ENCODE measurements at regions not wholly inside any gene's neighbourhood (a gene's known extent, or its start where the extent isn't known, plus 50 kb on each side); places are given as distances from the start of the nearest gene placed in this dataset.

DNA sequence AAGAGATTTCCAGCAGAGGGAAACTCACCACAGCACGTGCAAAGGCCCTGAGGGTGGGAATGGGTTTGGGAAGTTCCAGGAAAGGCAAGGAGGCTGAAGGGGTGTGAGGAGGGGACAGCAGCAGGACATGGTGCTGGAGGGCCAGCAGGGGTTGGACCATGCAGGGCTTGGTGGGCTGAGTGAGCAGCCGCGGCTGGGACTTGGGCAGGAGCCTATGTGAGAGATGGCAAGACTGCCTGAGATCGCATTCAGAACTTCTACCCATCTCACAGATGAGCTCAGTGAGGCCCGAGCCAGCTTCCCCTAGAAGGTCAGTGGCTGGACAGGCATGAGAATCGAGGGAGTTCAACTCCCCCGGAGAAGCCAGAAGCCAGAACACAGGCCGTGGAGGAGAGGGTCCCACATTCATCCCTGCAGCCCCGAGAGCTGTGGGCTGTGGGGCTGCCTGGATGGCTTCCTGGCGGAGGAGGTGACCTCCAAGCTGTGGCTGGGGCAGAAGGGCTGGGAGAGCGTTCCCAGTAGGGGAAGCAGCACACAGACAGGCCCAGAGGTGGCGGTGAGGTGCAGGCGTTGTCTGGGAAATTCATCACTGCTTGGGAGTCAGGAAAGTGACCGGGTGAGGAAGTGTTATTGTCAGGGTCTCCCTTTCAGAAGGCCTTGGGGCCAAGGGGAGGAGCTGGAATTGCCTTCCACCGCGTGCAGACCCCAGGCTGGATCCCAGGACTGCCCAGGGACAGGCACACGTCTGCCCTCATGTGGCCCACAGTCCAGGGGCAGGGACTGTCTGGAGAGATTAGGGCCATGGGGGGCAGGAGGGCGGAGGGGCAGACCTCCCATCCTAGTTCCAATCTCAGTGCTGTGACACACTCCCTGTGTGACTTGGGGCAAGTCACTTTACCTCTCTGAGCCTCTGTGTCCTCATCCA is 103.8 kb downstream of the CEBPB start:
- TF ChIP-seq, protein P1, sequence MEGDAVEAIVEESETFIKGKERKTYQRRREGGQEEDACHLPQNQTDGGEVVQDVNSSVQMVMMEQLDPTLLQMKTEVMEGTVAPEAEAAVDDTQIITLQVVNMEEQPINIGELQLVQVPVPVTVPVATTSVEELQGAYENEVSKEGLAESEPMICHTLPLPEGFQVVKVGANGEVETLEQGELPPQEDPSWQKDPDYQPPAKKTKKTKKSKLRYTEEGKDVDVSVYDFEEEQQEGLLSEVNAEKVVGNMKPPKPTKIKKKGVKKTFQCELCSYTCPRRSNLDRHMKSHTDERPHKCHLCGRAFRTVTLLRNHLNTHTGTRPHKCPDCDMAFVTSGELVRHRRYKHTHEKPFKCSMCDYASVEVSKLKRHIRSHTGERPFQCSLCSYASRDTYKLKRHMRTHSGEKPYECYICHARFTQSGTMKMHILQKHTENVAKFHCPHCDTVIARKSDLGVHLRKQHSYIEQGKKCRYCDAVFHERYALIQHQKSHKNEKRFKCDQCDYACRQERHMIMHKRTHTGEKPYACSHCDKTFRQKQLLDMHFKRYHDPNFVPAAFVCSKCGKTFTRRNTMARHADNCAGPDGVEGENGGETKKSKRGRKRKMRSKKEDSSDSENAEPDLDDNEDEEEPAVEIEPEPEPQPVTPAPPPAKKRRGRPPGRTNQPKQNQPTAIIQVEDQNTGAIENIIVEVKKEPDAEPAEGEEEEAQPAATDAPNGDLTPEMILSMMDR (IDR thresholded peaks at IDR 0.05), result no peak

DNA sequence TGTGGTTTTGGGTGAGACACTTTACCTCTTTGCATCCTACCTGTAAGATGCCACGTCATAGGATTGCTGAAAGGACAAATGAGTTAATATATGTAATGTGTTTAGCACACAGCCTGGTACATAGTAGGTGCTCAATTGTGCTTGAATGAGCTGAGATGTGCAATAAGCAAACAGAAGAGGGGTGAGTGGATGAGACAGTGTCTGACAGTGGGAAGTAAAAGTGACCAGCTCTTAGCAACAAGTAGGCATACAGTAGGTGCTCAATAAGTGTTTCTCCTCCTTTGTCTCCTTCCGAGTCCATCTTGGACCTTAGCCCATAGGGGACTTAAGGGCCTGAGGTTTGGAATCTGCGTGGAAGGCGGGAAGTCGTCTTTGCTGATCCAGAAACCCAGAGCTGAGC is 104.7 kb downstream of the CEBPB start:
- TF ChIP-seq, protein P1 (IDR thresholded peaks at IDR 0.05), result no peak

DNA sequence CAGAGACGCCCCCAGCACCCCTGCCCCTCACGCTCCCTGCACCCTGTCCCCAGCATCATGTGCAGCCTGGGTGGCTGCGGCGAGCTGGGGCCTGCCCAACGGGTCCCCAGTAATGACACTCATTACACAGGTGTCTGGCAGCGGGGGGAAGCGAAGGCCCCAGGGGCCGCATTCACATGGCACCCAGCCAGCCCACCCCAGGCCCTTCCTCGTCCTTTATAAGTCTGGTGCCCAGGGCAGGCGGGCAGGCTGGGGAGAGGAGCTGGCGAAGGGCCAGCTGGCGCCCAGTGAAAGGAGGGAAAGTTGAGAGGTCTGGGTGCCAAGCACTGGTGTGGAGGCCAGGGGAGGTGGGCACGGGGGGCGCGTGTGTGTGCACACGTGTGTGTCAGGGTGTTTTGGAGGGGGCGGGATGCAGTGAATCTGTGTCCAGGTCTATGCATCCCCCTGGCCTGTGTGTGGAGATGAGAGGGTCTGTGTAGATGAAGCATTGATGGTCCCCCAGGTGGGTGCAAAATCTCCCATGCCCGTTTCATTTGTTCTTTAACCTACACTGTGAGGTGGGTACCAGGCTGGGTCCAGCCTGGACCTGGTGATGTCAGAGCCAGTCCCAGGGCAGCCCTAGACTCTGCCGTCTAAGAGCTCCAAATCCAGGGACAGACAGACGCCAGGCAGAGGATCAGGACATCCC is 105.3 kb downstream of the CEBPB start:
- TF ChIP-seq, protein P1 (IDR thresholded peaks at IDR 0.05), result no peak

DNA sequence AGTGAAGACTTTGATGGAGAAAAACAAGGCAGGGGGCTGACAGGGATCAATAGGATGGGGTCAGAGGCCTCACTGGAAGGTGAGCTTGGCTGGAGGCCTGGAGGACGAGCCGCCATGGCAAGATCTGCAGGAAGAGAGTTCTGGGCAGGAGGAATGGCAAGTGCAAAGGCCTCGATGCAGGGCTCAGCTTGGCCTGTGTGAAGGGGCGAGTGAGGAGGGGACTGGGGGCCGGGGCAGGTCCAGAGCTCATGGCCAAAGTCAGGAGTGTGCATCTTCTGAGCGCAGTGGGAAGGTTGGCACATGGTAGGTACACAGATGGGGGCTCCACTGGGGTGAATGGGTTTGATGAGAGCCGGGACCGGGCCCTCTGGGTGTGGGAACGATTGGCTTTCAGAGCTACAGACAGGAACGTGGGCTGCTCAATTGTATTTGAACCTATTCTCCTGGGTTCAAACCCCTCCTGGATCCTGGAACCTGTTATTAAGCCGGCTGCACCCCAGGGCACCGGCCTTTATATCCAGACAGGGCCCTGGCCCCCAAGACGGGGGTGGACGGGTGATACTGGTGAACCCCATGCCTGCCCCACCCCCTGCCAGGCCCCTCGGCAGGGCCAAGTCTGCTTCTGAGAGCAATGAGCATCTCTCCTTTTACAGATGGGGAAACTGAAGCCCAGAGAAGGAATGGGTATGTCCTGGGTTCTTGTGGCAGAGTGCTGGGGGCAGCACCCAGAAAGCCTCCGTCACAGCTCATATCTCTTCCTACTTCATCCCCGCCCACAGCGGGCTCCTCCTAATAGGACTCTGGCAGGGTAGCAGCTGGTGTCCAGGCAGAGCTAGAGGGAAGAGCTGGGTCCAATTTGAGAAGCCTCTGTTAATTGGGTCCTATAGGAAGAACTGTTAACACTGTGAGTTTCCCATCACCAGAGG is 106.1 kb downstream of the CEBPB start:
- TF ChIP-seq, protein P1 (IDR thresholded peaks at IDR 0.05), result no peak

DNA sequence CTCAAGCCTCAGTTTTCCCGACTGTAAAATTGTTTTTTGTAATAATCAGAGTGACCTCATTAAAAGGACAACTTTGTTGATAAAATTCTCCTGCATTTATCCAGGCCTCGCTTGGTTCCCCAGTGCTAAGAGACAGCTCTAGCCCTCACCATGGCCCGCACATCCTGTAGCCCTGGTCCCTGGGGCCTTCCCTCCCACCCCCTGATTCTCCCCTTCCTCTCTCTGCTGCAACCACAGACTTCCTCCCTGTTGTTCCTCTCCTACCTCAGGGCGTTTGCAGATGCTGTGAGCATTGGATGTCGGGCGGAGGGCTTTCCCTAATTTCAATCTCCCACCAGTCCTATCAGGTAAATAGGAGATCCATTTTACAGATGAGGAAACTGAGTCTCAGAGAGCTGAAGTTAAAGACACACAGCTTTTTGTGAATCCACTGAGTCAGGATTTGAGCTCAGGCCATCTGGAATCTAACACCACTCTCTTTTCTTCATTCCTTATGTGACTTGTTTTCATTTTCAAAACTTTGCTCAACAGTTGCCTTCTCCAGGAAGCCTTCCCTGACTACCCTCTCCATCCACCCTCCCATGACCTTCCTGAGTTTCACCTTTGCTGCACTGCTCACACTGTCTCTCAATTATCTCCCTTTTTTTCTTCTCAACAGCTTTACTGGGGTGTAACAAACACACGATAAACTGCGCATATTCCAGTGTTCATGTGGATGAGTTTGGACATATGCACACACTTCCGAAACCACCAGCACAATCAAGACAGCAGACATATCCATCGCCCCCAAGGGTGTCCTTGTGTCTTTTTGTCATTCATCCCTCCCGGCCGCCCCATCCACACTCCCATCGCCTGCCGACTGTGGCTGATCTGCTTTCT is 107.1 kb downstream of the CEBPB start:
- TF ChIP-seq, protein P1 (IDR thresholded peaks at IDR 0.05), result no peak

DNA sequence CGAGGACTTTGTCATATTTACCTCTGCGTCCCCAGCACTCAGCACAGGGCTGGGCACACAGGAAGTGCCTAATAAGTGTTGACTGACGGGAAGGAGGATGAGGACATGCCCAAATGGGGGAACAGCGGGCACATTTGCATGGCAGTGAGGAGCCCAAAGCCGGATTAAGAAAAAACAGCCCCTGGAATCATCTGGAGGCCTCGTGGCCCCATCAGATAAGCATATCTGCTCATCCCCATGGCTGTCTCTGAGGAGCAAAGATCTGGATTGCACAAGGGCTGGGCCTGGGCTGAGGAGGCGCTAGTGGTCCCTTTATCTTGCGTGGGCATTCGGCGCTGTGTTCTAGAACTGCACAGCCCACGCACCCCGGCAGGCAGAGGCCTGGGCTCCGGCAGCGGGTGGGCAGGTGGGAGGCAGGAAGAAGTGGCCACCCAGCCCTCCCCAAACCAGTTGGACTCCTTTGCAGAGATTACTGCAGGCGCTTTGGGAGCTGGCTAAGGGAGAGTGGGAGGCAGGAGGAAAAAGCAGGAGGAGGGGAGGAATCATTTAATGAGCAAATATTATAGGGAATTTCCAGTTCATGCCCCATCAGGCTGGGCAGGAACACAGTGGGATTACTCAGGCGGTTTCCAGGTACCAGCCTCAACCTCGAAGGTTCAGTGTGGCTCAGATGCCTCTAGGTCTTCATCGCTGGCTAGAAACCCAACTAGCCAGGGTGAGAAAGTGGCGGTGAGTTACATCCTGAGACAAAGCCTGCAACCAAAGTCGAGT is 108.1 kb downstream of the CEBPB start:
- TF ChIP-seq, protein P1 (IDR thresholded peaks at IDR 0.05), result no peak

Data from LNCAP (cell line).